22Rv1 (cell line): ENCODE measurements at regions not wholly inside any gene's neighbourhood (a gene's known extent, or its start where the extent isn't known, plus 50 kb on each side); places are given as distances from the start of the nearest gene placed in this dataset.

Source experiments
- H3K27ac ChIP-seq: fragments of 450-650 bp; 2 replicates; pipeline ENCODE4 v1.5.1; 2017
- CTCF ChIP-seq: fragments of 450-650 bp; IDR thresholded peaks from 2 replicates; pipeline ENCODE4 v1.5.1; 2017; ENCODE audit warnings: mild to moderate bottlenecking
- ZFX ChIP-seq: fragments of 450-650 bp; IDR thresholded peaks from 2 replicates; pipeline ENCODE4 v1.6.1; 2017; ENCODE audit warnings: antibody characterized with exemption, borderline replicate concordance

GRCh38 chr1:239819096-239819495, 272.6 kb upstream of the FMN2 start:
- TF ChIP-seq ZFX, result no peak
- TF ChIP-seq CTCF, result peak; percentile 25
- H3K27ac ChIP-seq, result no peak overlapping the region

- TF ChIP-seq CTCF, result no peak
- TF ChIP-seq ZFX, result no peak
- H3K27ac ChIP-seq, result no peak overlapping the region
Observed at GRCh38 chr1:239819756-239820250, 271.9 kb upstream of the FMN2 start.

- TF ChIP-seq ZFX (no peak), CTCF (no peak)
Observed at GRCh38 chr1:239823852-239824251, 267.8 kb upstream of the FMN2 start.

GRCh38 chr1:239826211-239826610, 265.5 kb upstream of the FMN2 start:
- no peak for TF ChIP-seq CTCF
- TF ChIP-seq ZFX, result no peak
- H3K27ac ChIP-seq, result no peak overlapping the region

More at GRCh38 chr1:239823852-239824251, 267.8 kb upstream of the FMN2 start:
- no peak overlapping the region for H3K27ac ChIP-seq

GRCh38 chr1:239826736-239827135, 264.9 kb upstream of the FMN2 start:
- H3K27ac ChIP-seq, result no peak overlapping the region
- TF ChIP-seq ZFX, result no peak

GRCh38 chr1:239829535-239829934, 262.1 kb upstream of the FMN2 start:
- TF ChIP-seq ZFX, result no peak
- TF ChIP-seq CTCF, result no peak
- no peak overlapping the region for H3K27ac ChIP-seq

GRCh38 chr1:239831577-239832355, 259.9 kb upstream of the FMN2 start:
- no peak overlapping the region for H3K27ac ChIP-seq
- no peak for TF ChIP-seq CTCF
- TF ChIP-seq ZFX, result no peak

- no peak for TF ChIP-seq CTCF
- no peak for TF ChIP-seq ZFX
- no peak overlapping the region for H3K27ac ChIP-seq
Observed at GRCh38 chr1:239833723-239834122, 258.0 kb upstream of the FMN2 start.
